ENCODE measurements at regions not wholly inside any gene's neighbourhood (a gene's known extent, or its start where the extent isn't known, plus 50 kb on each side); places are given as distances from the start of the nearest gene placed in this dataset.

DNA sequence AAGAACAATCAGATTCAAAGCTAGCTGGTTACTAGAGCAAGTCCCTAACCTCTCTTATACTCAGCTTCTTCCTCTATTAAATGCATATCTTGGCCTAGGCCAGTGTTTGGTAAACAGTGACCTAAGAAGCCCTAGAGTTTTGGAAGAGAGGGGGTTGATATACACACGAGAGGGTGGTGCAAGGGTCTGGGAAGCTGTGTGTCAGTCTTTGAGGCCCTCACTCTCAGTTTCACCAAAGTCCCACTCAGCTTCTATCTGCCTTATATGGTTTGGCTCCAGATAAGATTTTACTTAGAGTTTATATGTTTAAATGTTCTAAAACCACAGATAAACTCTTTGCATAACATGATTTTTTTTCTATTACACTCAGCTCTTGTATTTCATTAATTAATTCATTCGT lies 526.1 kb upstream of the BTBD3 start:
- H3K36me3 ChIP-seq (ENCODE audit: insufficient read depth, low read depth, low read length) = no peaks in the 10 kb centered on the region
- no peaks in the 10 kb centered on the region for H3K4me1 ChIP-seq (ENCODE audit: insufficient read depth, low read length)
- H3K9ac ChIP-seq (ENCODE audit: low read depth, low read length) = no peak overlapping the region
- H3K27me3 ChIP-seq (ENCODE audit: insufficient read depth, low read length) = no peaks in the 10 kb centered on the region
- H3K4me3 ChIP-seq (ENCODE audit: low read length) = no peak overlapping the region
- no peak overlapping the region for H3K27ac ChIP-seq (ENCODE audit: low read length)
- H3K9me3 ChIP-seq (ENCODE audit: insufficient read depth, low read depth, low read length) = no peaks in the 10 kb centered on the region

DNA sequence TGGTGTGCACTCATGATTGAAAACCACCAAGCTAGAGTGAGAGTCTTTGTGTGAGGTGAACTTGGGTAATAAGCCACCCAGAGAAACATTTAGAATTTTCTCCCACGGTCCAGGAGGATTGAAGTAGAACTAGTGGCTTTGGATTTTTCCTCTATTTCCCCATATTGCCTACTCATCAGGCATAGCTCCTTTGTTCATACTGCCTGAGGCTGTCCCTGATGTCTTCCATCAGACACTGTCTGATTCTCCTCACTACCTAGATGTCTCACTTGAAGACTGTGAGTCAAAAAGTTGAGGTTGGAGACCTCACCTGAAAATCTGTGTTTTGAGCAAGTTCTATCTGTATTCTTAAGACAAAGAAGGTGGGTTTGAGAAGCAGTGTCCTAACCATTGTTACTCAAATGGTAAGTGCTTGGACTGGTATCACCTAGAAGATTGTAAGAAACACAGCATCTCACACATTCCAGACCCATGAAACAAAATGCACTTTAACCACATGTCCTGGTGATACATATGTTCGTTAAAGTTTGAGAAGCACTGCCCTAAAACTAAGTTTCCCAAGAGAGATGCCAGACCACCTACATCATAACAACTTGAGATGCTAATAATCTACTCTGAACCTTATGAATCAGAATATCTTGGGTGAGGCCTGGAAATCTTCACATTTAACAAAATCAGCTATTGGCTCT lies 523.4 kb upstream of the BTBD3 start:
- no peak overlapping the region for H3K27ac ChIP-seq (ENCODE audit: low read length)
- H3K36me3 ChIP-seq (ENCODE audit: insufficient read depth, low read depth, low read length) = no peaks in the 10 kb centered on the region
- no peaks in the 10 kb centered on the region for H3K27me3 ChIP-seq (ENCODE audit: insufficient read depth, low read length)
- no peaks in the 10 kb centered on the region for H3K4me1 ChIP-seq (ENCODE audit: insufficient read depth, low read length)
- no peak overlapping the region for H3K9ac ChIP-seq (ENCODE audit: low read depth, low read length)
- H3K4me3 ChIP-seq (ENCODE audit: low read length) = no peak overlapping the region
- H3K9me3 ChIP-seq (ENCODE audit: insufficient read depth, low read depth, low read length) = no peaks in the 10 kb centered on the region

GRCh38 chr20:11395581-11395980 lies 522.1 kb upstream of the BTBD3 start:
- no peaks in the 10 kb centered on the region for H3K9me3 ChIP-seq (ENCODE audit: insufficient read depth, low read depth, low read length)
- no peak overlapping the region for H3K27ac ChIP-seq (ENCODE audit: low read length)
- no peaks in the 10 kb centered on the region for H3K4me1 ChIP-seq (ENCODE audit: insufficient read depth, low read length)
- H3K27me3 ChIP-seq (ENCODE audit: insufficient read depth, low read length) = no peaks in the 10 kb centered on the region
- H3K36me3 ChIP-seq (ENCODE audit: insufficient read depth, low read depth, low read length) = no peaks in the 10 kb centered on the region
- no peak overlapping the region for H3K4me3 ChIP-seq (ENCODE audit: low read length)
- no peak overlapping the region for H3K9ac ChIP-seq (ENCODE audit: low read depth, low read length)

- H3K9ac ChIP-seq (ENCODE audit: low read depth, low read length) = no peak overlapping the region
- H3K36me3 ChIP-seq (ENCODE audit: insufficient read depth, low read depth, low read length) = no peaks in the 10 kb centered on the region
- no peaks in the 10 kb centered on the region for H3K4me1 ChIP-seq (ENCODE audit: insufficient read depth, low read length)
- H3K27me3 ChIP-seq (ENCODE audit: insufficient read depth, low read length) = no peaks in the 10 kb centered on the region
- H3K9me3 ChIP-seq (ENCODE audit: insufficient read depth, low read depth, low read length) = no peaks in the 10 kb centered on the region
- no peak overlapping the region for H3K27ac ChIP-seq (ENCODE audit: low read length)
- H3K4me3 ChIP-seq (ENCODE audit: low read length) = no peak overlapping the region
These were observed 515.7 kb upstream of the BTBD3 start for GRCh38 chr20:11401988-11402387.

DNA sequence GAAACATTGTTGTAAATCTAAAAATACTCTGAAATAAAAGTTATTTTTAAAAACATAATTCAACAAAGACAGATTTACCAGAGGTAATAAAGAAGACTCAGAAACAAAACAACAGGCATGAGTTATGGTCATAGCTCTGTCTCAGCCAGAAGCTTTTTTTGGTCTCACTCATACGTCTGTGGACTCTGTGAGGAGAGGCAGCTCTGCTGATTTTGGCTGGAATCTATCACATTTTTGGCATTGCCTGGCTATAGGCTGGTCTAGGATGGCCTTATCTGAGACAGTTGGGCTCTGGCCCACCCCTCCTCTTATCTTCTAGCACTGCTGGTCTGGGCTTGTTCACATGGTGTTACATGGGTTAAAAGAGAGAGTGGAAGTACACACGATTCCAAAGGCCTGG lies 514.0 kb upstream of the BTBD3 start:
- Histone ChIP-seq H3K4me3 (ENCODE audit: low read length) (no peak overlapping the region), H3K9me3 (ENCODE audit: insufficient read depth, low read depth, low read length) (no peaks in the 10 kb centered on the region), H3K27ac (ENCODE audit: low read length) (no peak overlapping the region), H3K36me3 (ENCODE audit: insufficient read depth, low read depth, low read length) (no peaks in the 10 kb centered on the region), H3K9ac (ENCODE audit: low read depth, low read length) (no peak overlapping the region), H3K4me1 (ENCODE audit: insufficient read depth, low read length) (no peaks in the 10 kb centered on the region), H3K27me3 (ENCODE audit: insufficient read depth, low read length) (no peaks in the 10 kb centered on the region)

DNA sequence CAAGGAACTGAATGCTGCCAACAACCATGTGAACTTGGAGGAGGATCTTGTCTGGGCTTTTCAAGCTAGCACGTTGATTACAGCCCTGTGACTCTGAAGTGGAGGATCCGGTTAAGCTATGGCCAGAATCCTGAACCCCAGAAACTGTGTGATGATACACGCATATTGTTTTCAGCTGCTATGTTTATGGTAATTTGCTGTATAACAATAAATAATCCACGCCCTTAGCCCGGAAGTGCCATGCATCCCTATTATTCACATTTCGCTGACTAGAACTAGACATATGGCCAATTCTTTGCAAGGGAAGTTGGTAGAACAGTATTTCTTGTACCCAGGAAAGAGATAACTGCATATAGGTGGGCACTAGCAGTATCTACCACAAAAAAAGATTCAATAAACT lies 510.8 kb upstream of the BTBD3 start:
- no peaks in the 10 kb centered on the region for H3K9me3 ChIP-seq (ENCODE audit: insufficient read depth, low read depth, low read length)
- no peak overlapping the region for H3K27ac ChIP-seq (ENCODE audit: low read length)
- H3K4me1 ChIP-seq (ENCODE audit: insufficient read depth, low read length) = no peaks in the 10 kb centered on the region
- H3K36me3 ChIP-seq (ENCODE audit: insufficient read depth, low read depth, low read length) = no peaks in the 10 kb centered on the region
- no peak overlapping the region for H3K4me3 ChIP-seq (ENCODE audit: low read length)
- no peaks in the 10 kb centered on the region for H3K27me3 ChIP-seq (ENCODE audit: insufficient read depth, low read length)
- no peak overlapping the region for H3K9ac ChIP-seq (ENCODE audit: low read depth, low read length)

- no peaks in the 10 kb centered on the region for H3K4me1 ChIP-seq (ENCODE audit: insufficient read depth, low read length)
- no peaks in the 10 kb centered on the region for H3K27me3 ChIP-seq (ENCODE audit: insufficient read depth, low read length)
- H3K36me3 ChIP-seq (ENCODE audit: insufficient read depth, low read depth, low read length) = no peaks in the 10 kb centered on the region
- no peak overlapping the region for H3K27ac ChIP-seq (ENCODE audit: low read length)
- H3K9me3 ChIP-seq (ENCODE audit: insufficient read depth, low read depth, low read length) = no peaks in the 10 kb centered on the region
- no peak overlapping the region for H3K9ac ChIP-seq (ENCODE audit: low read depth, low read length)
- H3K4me3 ChIP-seq (ENCODE audit: low read length) = no peak overlapping the region
These were observed 508.1 kb upstream of the BTBD3 start for GRCh38 chr20:11409561-11409960.

DNA sequence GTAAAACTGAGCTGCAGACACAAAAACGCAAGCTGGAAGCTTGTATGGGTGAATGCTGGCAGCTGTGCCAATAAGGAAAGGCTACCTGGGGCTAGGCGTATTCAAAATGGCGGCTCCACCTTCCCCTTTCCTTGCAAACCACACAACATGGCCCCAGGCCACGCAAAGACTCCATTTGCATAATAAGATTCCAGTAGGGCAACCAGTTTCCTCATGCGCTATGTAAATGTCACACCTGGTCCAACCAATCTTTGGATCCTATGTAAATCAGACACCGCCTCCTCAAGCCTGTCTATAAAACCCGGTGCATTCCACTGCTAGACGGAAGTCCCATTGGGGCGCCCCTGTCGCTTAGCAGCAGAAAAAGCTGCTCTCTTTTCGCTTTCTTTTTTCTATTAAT lies 505.9 kb upstream of the BTBD3 start:
- no peaks in the 10 kb centered on the region for H3K27me3 ChIP-seq (ENCODE audit: insufficient read depth, low read length)
- H3K4me1 ChIP-seq (ENCODE audit: insufficient read depth, low read length) = no peaks in the 10 kb centered on the region
- H3K9ac ChIP-seq (ENCODE audit: low read depth, low read length) = no peak overlapping the region
- H3K4me3 ChIP-seq (ENCODE audit: low read length) = no peak overlapping the region
- no peak overlapping the region for H3K27ac ChIP-seq (ENCODE audit: low read length)
- H3K36me3 ChIP-seq (ENCODE audit: insufficient read depth, low read depth, low read length) = no peaks in the 10 kb centered on the region
- no peaks in the 10 kb centered on the region for H3K9me3 ChIP-seq (ENCODE audit: insufficient read depth, low read depth, low read length)

DNA sequence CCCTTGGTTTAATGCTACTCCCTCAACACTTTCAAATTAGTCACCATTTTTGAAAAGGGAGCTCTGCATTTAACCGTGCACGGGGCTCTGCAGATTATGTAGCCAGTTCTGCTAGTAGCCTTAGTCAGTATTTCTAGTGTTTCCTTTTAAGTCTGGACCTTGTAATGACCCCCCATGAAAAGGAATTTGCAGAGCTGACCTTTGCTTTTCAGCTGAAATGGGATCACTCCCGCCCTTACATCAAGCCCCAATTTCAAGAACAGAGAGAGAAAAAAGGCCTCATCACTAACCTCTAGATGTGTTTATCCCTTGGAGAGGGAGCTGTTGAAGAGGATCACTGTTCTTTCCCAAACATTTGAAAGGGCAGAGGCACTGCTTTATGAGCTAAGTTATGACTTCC lies 490.7 kb upstream of the BTBD3 start:
- H3K27ac ChIP-seq (ENCODE audit: low read length) = no peak overlapping the region

GRCh38 chr20:11429168-11429567 lies 488.5 kb upstream of the BTBD3 start:
- Histone ChIP-seq H3K9me3 (ENCODE audit: insufficient read depth, low read depth, low read length) (no peaks in the 10 kb centered on the region), H3K27ac (ENCODE audit: low read length) (no peak overlapping the region), H3K9ac (ENCODE audit: low read depth, low read length) (no peak overlapping the region), H3K27me3 (ENCODE audit: insufficient read depth, low read length) (no peaks in the 10 kb centered on the region), H3K4me1 (ENCODE audit: insufficient read depth, low read length) (peaks cover 4% of the 10 kb centered on the region; the same call in 1 of the 2 replicates), H3K36me3 (ENCODE audit: insufficient read depth, low read depth, low read length) (no peaks in the 10 kb centered on the region), H3K4me3 (ENCODE audit: low read length) (no peak overlapping the region)

More for the DNA sequence above, 490.7 kb upstream of the BTBD3 start:
- Histone ChIP-seq H3K36me3 (ENCODE audit: insufficient read depth, low read depth, low read length) (no peaks in the 10 kb centered on the region), H3K4me1 (ENCODE audit: insufficient read depth, low read length) (peaks cover 4% of the 10 kb centered on the region; the same call in 1 of the 2 replicates), H3K9ac (ENCODE audit: low read depth, low read length) (no peak overlapping the region), H3K4me3 (ENCODE audit: low read length) (no peak overlapping the region), H3K27me3 (ENCODE audit: insufficient read depth, low read length) (no peaks in the 10 kb centered on the region), H3K9me3 (ENCODE audit: insufficient read depth, low read depth, low read length) (no peaks in the 10 kb centered on the region)

- Histone ChIP-seq H3K4me1 (ENCODE audit: insufficient read depth, low read length) (peaks cover 4% of the 10 kb centered on the region; the same call in 1 of the 2 replicates), H3K4me3 (ENCODE audit: low read length) (no peak overlapping the region), H3K27ac (ENCODE audit: low read length) (no peak overlapping the region), H3K9ac (ENCODE audit: low read depth, low read length) (no peak overlapping the region), H3K27me3 (ENCODE audit: insufficient read depth, low read length) (no peaks in the 10 kb centered on the region), H3K9me3 (ENCODE audit: insufficient read depth, low read depth, low read length) (no peaks in the 10 kb centered on the region; the same call in 1 of the 2 replicates), H3K36me3 (ENCODE audit: insufficient read depth, low read depth, low read length) (no peaks in the 10 kb centered on the region)
These were observed 487.7 kb upstream of the BTBD3 start for GRCh38 chr20:11429889-11430519.

DNA sequence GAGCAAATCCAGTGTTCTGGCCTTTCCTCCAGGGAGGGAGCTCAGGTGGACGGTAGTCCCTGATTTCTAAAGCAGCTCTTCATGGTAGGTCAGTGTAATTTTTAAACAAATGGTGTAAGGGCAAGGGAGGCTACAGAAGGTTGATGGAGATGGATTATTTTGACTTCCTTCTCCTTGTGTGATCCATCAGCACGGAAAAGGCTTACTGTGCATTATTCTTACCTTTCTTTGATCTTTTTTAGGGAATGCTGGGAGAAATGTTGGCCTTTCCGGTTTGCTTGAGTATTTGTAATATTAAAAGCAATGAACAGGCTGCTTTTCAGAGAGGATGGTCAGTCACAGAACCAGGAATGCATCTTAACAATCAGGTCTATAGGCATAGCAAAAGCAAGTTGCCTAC lies 487.0 kb upstream of the BTBD3 start:
- peaks cover 6% of the 10 kb centered on the region for H3K9me3 ChIP-seq (ENCODE audit: insufficient read depth, low read depth, low read length)
- no peak overlapping the region for H3K9ac ChIP-seq (ENCODE audit: low read depth, low read length)
- peaks cover 4% of the 10 kb centered on the region; the same call in 1 of the 2 replicates for H3K4me1 ChIP-seq (ENCODE audit: insufficient read depth, low read length)
- H3K27ac ChIP-seq (ENCODE audit: low read length) = no peak overlapping the region
- H3K36me3 ChIP-seq (ENCODE audit: insufficient read depth, low read depth, low read length) = no peaks in the 10 kb centered on the region
- H3K4me3 ChIP-seq (ENCODE audit: low read length) = no peak overlapping the region
- no peaks in the 10 kb centered on the region for H3K27me3 ChIP-seq (ENCODE audit: insufficient read depth, low read length)

Measured in iPS-20b (cell line).